ENCODE measurements at regions not wholly inside any gene's neighbourhood (a gene's known extent, or its start where the extent isn't known, plus 50 kb on each side); places are given as distances from the start of the nearest gene placed in this dataset.
"Not testable (repeated sequence)": the region's sequence is repeated elsewhere in the genome, so short reads cannot be mapped to it uniquely, and the experiment has no call there.

DNA sequence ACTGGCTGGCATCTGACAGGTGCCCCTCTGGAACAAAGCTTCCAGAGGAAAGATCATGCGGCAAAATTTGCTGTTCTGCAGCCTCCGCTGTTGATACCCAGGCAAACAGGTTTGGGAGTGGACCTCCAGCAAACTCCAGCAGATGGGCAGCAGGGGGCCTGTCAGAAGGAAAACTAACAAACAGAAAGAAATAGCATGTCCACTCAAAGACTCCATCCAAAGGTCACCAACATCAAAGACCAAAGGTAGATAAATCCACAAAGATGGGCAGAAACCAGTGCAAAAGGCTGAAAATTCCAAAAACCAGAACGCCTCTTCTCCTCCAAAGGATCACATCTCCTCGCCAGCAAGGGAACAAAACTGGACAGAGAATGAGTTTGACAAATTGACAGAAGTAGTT is 101.3 kb downstream of the HNRNPD start:
- not testable (repeated sequence) for H3K4me1 ChIP-seq (ENCODE audit: control insufficient read depth, insufficient read depth, low read length); DNase-seq; H3K9me3 ChIP-seq (ENCODE audit: control insufficient read depth, low read depth, low read length); H3K36me3 ChIP-seq (ENCODE audit: control insufficient read depth, insufficient read depth, low read length); H3K27ac ChIP-seq (ENCODE audit: low read length); H3K27me3 ChIP-seq (ENCODE audit: control insufficient read depth, insufficient read depth, low read length); H3K4me3 ChIP-seq (ENCODE audit: low read length)
- WGBS (ENCODE audit: insufficient coverage, low lambda C conversion rate) = no CpG with 5 or more reads among the region's 4 CpGs

DNA sequence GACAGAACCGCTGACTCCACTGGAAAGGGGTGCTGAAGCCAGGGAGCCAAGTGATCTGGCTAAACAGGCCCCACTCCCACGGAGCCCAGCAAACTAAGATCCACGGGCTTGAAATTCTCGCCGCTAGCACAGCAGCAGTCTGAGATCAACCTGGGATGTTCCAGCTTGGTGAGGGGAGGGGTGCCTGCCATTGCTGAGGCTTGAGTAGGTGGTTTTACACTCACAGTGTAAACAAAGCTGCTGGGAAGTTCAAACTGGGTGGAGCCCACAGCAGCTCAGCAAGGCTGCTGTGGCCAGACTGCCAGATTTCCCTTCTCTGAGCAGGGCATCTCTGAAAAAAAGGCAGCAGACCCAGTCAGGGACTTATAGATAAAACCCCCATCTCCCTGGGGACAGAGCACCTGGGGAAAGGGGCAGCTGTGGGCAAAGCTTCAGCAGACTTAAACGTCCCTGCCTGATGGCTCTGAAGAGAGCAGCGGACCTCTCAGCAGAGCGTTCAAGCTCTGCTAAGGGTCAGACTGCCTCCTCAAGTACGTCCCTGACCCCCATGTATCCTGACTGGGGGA is 101.8 kb downstream of the HNRNPD start:
- not testable (repeated sequence) for H3K27ac ChIP-seq (ENCODE audit: low read length); H3K4me1 ChIP-seq (ENCODE audit: control insufficient read depth, insufficient read depth, low read length); H3K36me3 ChIP-seq (ENCODE audit: control insufficient read depth, insufficient read depth, low read length); H3K9me3 ChIP-seq (ENCODE audit: control insufficient read depth, low read depth, low read length); H3K4me3 ChIP-seq (ENCODE audit: low read length); H3K27me3 ChIP-seq (ENCODE audit: control insufficient read depth, insufficient read depth, low read length)
- WGBS (ENCODE audit: insufficient coverage, low lambda C conversion rate) = no CpG with 5 or more reads among the region's 9 CpGs
- peak in 1 of 2 donors; percentile 13 for DNase-seq

DNA sequence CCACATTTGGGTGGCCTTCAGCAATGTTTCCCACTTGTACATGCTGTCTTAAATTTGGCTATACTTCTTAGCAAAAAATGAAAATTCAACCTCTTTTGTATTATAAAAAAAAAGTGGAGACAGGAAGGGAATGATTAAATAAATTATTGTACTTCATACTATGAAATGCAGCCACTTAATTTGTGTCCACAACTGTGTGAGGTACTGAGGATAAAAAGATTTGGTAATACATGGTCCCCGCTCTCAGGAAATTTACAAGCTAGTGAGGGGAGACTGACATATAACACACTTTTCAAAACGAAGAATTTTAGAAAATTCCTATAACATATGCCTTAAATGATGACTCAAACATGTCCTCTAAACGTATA is 105.0 kb downstream of the HNRNPD start:
- 100% methylated on average over 1 of the region's 3 CpGs for WGBS (ENCODE audit: insufficient coverage, low lambda C conversion rate)
- Histone ChIP-seq H3K27ac (ENCODE audit: low read length) (no peak overlapping the region), H3K4me3 (ENCODE audit: low read length) (no peak overlapping the region), H3K4me1 (ENCODE audit: control insufficient read depth, insufficient read depth, low read length) (peaks cover 5% of the 10 kb centered on the region), H3K9me3 (ENCODE audit: control insufficient read depth, low read depth, low read length) (no peaks in the 10 kb centered on the region), H3K36me3 (ENCODE audit: control insufficient read depth, insufficient read depth, low read length) (no peaks in the 10 kb centered on the region), H3K27me3 (ENCODE audit: control insufficient read depth, insufficient read depth, low read length) (no peaks in the 10 kb centered on the region)
- no peak for DNase-seq

DNA sequence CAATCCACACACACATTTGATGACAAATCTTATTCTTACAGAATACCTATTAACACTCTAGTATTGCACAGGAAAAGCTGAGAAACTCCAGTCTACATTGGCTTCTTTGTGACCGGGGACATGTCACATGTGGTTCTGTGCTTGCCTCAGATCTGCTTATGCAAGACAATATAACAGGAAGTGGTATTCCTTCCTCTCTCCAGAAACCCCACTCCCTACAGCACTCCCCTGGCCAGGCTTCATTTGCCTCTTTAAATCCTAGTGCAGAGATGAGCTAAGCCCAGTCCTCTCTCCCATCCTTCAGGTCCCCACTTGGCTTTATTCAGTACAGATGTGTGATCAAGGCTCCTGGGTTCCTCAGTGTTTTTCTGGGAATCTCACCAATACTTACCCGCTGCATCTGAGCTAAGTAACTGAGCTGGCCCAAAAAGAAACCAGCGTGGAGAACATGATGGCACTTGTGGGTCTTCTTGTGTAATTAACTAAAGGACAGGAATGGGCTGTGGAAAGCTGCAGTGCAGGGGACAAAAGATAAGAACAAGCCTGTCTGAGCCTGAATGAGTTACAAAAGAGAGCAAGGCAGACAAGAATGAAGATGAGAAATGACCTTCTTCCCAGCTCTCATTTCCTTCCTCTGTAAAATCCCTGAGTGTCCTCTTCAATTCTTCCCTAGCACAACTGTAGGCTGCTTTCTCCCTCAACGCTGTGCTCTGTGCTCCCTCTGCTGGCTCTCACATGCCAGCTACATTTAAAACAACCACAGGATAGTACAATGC is 105.6 kb downstream of the HNRNPD start:
- Histone ChIP-seq H3K9me3 (ENCODE audit: control insufficient read depth, low read depth, low read length) (no peaks in the 10 kb centered on the region), H3K4me1 (ENCODE audit: control insufficient read depth, insufficient read depth, low read length) (peaks cover 5% of the 10 kb centered on the region), H3K36me3 (ENCODE audit: control insufficient read depth, insufficient read depth, low read length) (no peaks in the 10 kb centered on the region), H3K27me3 (ENCODE audit: control insufficient read depth, insufficient read depth, low read length) (no peaks in the 10 kb centered on the region), H3K4me3 (ENCODE audit: low read length) (no peak overlapping the region), H3K27ac (ENCODE audit: low read length) (no peak overlapping the region)
- 40% methylated on average over 3 of the region's 4 CpGs for WGBS (ENCODE audit: insufficient coverage, low lambda C conversion rate)
- DNase-seq = peak; percentile 52 to 59

DNA sequence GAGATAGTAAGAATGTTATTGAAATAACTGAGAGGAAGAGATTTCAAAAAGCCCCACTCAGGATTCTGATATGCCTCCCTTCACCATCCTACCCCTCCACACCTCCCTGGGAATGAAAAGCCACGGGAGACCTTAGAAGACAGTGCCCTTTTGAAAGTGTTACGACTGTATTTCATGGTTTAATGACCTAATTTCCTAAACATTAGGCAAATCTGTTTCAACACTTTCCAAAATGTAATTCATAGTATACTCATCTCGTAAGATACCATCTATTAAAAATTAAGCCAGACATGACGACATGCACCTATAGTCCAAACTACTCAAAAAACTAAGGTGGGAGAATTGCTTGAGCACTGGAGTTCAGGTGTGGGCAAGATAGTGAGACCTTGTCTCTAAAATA is 106.3 kb downstream of the HNRNPD start:
- no peak for DNase-seq
- whole genome bisulfite sequencing (ENCODE audit: insufficient coverage, low lambda C conversion rate) = 83% methylated on average over 1 of the region's 4 CpGs
- Histone ChIP-seq H3K27ac (ENCODE audit: low read length) (no peak overlapping the region), H3K36me3 (ENCODE audit: control insufficient read depth, insufficient read depth, low read length) (no peaks in the 10 kb centered on the region), H3K27me3 (ENCODE audit: control insufficient read depth, insufficient read depth, low read length) (no peaks in the 10 kb centered on the region), H3K9me3 (ENCODE audit: control insufficient read depth, low read depth, low read length) (no peaks in the 10 kb centered on the region), H3K4me3 (ENCODE audit: low read length) (no peak overlapping the region), H3K4me1 (ENCODE audit: control insufficient read depth, insufficient read depth, low read length) (peaks cover 5% of the 10 kb centered on the region)

DNA sequence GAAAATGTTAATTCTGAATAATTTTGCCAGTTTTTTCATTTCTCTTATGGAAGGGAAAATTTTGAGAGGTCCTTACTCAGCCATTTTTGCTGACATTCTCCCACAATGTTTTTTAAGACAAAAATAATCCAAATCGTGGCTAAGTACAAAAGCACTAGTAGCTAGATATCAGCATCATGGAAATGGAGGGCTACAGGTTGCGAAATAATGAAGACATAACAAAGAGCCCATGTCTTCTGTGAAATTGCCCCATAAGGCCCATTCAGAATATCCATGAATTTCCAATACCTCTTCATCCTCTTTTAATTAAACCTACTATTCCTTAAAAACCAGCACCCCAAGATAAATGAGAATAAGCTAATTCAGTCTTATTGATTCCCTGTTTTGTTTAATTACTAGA is 107.4 kb downstream of the HNRNPD start:
- no peak overlapping the region for H3K27ac ChIP-seq (ENCODE audit: low read length)
- H3K4me3 ChIP-seq (ENCODE audit: low read length) = no peak overlapping the region
- H3K4me1 ChIP-seq (ENCODE audit: control insufficient read depth, insufficient read depth, low read length) = no peaks in the 10 kb centered on the region
- 57% methylated on average over 1 of the region's 2 CpGs for WGBS (ENCODE audit: insufficient coverage, low lambda C conversion rate)
- H3K36me3 ChIP-seq (ENCODE audit: control insufficient read depth, insufficient read depth, low read length) = no peaks in the 10 kb centered on the region
- no peaks in the 10 kb centered on the region for H3K27me3 ChIP-seq (ENCODE audit: control insufficient read depth, insufficient read depth, low read length)
- no peaks in the 10 kb centered on the region for H3K9me3 ChIP-seq (ENCODE audit: control insufficient read depth, low read depth, low read length)
- no peak for DNase-seq

DNA sequence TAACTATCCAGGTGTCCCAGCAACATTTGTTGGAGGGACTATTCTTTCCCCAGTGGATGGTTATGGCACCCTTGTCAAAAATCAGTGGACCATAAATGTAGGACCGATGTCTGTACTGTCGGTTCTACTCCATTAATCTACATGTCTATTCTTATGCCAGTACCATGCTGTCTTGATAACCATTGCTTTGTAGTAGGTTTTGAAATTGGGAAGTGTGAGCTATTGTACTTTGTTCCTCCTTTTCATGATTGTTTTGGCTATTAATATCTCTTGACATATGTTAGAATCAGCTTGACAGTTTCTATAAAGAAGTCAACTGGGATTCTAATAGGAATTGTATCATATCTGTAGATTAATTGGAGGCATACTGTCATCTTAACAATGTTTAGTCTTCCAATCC is 112.7 kb downstream of the HNRNPD start:
- H3K36me3 ChIP-seq (ENCODE audit: control insufficient read depth, insufficient read depth, low read length) = no peaks in the 10 kb centered on the region
- no peaks in the 10 kb centered on the region for H3K27me3 ChIP-seq (ENCODE audit: control insufficient read depth, insufficient read depth, low read length)
- H3K27ac ChIP-seq (ENCODE audit: low read length) = no peak overlapping the region
- H3K4me3 ChIP-seq (ENCODE audit: low read length) = no peak overlapping the region
- no peak for DNase-seq
- no peaks in the 10 kb centered on the region for H3K4me1 ChIP-seq (ENCODE audit: control insufficient read depth, insufficient read depth, low read length)
- no CpG with 5 or more reads among the region's 2 CpGs for WGBS (ENCODE audit: insufficient coverage, low lambda C conversion rate)
- no peaks in the 10 kb centered on the region for H3K9me3 ChIP-seq (ENCODE audit: control insufficient read depth, low read depth, low read length)

DNA sequence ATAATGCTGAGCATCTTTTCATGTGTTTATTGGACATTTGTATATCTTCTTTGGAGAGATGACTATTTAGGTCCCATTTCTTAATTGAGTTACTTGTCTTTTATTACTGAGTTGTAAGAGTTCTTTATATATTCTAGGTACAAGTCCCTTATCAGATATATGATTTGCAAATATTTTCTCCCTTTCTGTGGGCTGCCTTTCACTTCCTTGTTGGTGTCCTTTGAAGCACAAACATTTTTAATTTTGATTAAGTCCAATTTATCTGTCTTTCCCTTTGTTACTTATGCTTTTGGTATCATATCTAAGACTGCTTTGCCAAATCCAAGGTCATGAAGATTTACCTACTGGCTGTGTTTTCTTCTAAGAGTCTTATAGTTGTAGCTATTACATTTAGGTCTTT is 113.2 kb downstream of the HNRNPD start:
- no peaks in the 10 kb centered on the region for H3K36me3 ChIP-seq (ENCODE audit: control insufficient read depth, insufficient read depth, low read length)
- no peaks in the 10 kb centered on the region for H3K9me3 ChIP-seq (ENCODE audit: control insufficient read depth, low read depth, low read length)
- DNase-seq = no peak
- no peak overlapping the region for H3K27ac ChIP-seq (ENCODE audit: low read length)
- no peaks in the 10 kb centered on the region for H3K4me1 ChIP-seq (ENCODE audit: control insufficient read depth, insufficient read depth, low read length)
- no peaks in the 10 kb centered on the region for H3K27me3 ChIP-seq (ENCODE audit: control insufficient read depth, insufficient read depth, low read length)
- no peak overlapping the region for H3K4me3 ChIP-seq (ENCODE audit: low read length)

DNA sequence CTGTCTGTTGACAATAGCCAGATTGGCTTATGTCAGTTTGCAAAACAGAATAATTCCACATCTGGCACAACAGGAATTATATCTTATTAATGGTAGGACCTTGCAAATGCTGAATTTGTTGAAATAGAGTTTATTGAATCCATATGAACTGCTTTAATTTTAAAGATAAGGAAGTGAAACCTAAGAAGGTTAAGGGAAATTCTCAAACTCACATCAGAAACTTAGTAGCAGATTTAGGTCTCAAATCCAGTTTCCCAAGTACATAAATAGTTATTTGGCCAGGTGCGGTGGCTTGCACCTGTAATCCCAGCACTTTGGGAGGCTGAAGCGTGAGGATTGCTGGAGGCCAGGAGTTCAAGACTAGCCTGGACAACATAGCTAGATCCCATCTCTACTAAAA is 117.1 kb downstream of the HNRNPD start:
- no peak for DNase-seq
- no peak overlapping the region for H3K4me3 ChIP-seq (ENCODE audit: low read length)
- H3K36me3 ChIP-seq (ENCODE audit: control insufficient read depth, insufficient read depth, low read length) = no peaks in the 10 kb centered on the region
- no peaks in the 10 kb centered on the region for H3K4me1 ChIP-seq (ENCODE audit: control insufficient read depth, insufficient read depth, low read length)
- whole genome bisulfite sequencing (ENCODE audit: insufficient coverage, low lambda C conversion rate) = no CpG with 5 or more reads among the region's 2 CpGs
- no peak overlapping the region for H3K27ac ChIP-seq (ENCODE audit: low read length)
- no peaks in the 10 kb centered on the region for H3K9me3 ChIP-seq (ENCODE audit: control insufficient read depth, low read depth, low read length)
- no peaks in the 10 kb centered on the region for H3K27me3 ChIP-seq (ENCODE audit: control insufficient read depth, insufficient read depth, low read length)

DNA sequence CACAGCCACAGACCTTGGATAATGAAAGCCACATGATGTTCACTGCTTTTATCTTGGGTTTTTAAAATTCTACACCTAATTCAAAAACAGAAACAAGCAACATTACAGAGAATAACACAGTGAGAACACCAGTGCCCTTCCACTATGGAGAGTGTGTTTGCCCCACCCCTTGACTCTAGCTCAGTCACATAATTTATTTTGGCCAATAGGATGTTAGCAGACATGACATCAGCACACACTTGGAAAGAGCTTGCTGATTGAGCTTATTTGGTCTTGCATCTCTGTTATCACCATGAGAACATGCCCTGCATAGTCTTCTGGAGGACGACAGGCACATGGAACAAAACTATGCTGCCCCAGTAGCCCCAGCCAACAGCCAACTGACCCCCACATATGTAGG is 118.1 kb downstream of the HNRNPD start:
- no peaks in the 10 kb centered on the region for H3K9me3 ChIP-seq (ENCODE audit: control insufficient read depth, low read depth, low read length)
- no peaks in the 10 kb centered on the region for H3K36me3 ChIP-seq (ENCODE audit: control insufficient read depth, insufficient read depth, low read length)
- no peaks in the 10 kb centered on the region for H3K4me1 ChIP-seq (ENCODE audit: control insufficient read depth, insufficient read depth, low read length)
- no peaks in the 10 kb centered on the region for H3K27me3 ChIP-seq (ENCODE audit: control insufficient read depth, insufficient read depth, low read length)
- WGBS (ENCODE audit: insufficient coverage, low lambda C conversion rate) = no CpG with 5 or more reads among the region's 1 CpG
- no peak overlapping the region for H3K27ac ChIP-seq (ENCODE audit: low read length)
- no peak overlapping the region for H3K4me3 ChIP-seq (ENCODE audit: low read length)
- DNase-seq = no peak
